ENCODE measurements at regions not wholly inside any gene's neighbourhood (a gene's known extent, or its start where the extent isn't known, plus 50 kb on each side); places are given as distances from the start of the nearest gene placed in this dataset.

DNA sequence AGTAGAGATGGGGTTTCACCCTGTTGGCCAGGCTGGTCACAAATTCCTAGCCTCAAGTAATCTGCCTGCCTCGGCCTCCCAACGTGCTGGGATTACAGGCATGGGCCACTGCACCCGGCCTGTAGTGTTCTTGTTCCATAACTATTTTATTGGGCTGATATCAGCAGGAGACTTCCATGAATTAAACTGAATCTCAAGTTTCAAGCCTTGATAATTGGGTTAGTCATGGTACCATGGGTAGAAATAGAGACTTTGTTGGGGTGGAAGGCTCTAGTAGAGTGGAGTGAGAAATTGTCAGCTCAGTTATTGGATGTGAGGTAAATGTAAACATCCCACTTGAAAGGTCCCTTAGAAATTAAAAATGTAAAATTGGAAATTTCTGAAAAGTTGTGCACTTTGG lies 419.1 kb downstream of the ADGRL2 start:
- DNase-seq = no peak

DNA sequence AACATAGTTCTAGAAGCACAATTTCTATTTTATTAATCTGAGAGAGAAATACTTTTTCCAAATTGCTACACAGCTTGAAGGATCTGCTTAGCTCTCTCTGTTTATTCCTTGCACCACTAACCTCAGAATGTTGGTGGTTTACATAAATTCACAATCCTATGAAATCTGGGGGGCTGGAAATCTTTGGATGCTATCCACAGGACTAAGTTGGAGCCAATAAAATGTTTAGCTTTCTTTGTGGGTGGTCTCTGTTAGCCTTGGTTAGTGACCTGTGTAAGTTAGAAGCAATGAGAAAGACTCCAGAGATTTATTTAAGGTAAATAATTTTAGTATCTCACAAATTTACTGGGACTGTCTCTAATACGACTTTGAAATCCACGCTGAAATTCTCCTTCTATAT lies 418.1 kb downstream of the ADGRL2 start:
- no peak for DNase-seq

DNA sequence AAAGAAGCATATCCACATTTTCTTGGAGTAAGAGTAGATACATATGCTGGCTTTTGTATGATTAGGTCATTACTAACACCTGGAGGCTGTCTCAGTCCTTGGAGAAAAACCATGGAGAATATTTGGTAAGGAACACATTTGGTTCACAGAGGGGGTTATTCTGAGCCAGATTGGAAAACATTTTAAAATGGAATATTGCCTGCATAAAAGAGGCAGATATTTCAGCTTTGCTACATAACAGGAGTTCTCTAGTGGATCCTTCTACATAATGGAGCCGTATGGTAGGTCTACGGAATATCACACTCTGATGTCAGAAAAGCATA lies 415.1 kb downstream of the ADGRL2 start:
- DNase-seq = no peak

DNA sequence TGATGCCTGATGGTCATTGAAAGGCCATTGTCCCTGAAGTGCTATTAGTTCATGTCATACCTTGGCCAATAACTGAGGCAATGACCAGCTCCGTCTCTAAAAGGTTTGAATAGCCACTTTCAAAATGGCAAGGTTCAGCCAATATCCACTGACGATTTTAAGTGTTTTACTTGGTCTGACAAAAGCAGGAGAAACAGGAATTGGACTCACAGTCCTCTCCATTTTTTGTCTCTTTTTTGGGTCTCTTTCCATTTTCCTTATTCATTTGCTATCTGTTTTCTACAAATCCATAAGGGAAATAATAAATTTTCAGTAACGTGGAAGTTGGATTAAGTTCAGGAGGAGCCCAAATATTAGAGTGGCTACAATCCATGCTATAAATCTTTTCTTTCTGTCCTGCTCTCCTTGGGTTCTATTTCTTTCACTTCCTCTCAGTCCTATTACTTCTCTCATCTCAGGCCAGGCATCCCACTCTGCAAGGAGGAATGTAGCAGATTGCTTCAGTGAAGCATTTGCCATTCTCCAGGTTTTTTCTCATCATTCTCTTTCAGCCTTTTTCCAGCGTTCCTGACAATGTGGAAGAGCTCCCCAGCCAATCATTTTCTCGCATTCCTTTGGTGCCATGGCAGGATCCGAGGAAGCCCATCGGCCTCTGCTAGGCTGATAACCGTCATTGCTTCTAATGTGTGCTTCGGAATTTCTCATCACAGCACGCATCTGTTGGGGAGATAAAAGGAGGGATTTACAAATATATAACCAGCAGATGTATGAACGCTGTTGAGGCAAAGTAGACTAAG lies 414.5 kb downstream of the ADGRL2 start:
- DNase-seq = no peak

DNA sequence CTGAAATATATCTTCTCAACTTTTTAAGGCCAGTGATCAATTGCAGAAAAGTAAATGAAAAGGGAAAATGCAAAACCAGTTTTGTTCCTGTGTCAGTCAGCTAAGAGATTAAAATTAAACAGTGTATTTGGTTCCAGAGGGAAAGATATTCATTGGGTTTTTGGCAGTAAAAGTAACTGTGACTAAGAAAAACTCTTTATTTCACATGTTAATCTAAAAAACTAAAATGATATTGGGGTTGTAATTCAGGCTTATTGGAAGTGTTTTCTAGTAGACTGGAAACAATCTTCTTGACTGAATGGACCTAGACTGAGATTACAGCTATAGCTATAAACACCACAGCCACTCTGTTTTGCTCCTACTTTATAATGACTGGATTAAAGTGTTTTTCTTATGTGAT lies 413.9 kb downstream of the ADGRL2 start:
- no peak for DNase-seq

DNA sequence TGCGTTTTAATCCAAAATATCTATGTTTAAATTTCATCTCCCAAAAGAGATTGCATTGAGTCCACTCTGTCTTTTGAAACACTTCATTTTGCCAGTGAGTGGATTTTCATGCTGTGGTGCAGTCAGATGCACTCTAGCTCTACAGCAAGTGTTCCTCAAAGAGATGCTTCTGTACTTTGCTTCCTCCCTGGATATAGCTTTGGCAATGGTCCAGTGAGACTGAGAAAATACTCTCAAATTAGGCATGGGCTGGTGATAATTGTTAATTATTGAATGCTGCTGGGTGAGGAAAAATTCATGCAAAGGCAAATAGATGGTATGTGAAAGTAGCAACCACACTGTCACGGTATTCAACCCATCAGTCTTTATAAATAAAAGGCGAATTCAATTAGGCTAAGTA lies 396.9 kb downstream of the ADGRL2 start:
- peak; percentile 28 for DNase-seq

DNA sequence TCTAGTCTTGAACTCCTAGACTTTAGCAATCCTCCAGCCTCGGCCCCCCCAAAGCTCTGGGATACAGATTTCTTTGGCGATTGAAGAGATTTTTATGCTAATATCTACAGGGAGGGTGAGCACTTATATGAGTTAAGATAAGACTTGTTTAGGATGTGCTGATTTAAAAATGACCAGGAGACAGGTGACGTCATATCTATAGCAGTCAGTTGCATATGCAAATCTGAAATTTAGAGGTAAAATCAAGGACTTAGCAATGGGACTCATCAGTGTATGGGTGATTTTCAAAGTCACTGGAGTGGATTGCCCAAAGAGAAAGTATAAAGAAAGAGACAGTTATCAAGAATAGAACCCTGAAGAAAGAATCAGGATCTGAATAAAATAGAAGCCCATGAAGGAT lies 394.5 kb downstream of the ADGRL2 start:
- DNase-seq = no peak

DNA sequence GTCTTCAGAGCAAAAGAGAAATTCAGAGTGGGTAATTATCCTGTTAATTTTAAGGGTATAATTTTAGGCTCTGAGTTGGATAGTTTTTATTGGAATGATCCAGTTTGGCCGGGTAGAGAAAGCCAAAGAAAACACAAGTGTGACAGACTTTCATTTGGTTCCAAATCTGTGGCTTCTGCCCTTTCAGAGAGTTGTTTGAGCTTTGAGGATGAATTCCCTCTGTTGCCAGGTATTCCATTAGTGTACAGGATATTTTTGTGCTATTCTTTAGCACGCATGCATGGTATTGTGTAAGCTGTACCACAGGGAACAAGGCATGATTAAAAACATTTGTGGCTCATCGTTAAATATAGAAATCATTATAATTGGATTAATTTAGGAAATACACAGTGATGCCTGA lies 384.4 kb downstream of the ADGRL2 start:
- DNase-seq = no peak

DNA sequence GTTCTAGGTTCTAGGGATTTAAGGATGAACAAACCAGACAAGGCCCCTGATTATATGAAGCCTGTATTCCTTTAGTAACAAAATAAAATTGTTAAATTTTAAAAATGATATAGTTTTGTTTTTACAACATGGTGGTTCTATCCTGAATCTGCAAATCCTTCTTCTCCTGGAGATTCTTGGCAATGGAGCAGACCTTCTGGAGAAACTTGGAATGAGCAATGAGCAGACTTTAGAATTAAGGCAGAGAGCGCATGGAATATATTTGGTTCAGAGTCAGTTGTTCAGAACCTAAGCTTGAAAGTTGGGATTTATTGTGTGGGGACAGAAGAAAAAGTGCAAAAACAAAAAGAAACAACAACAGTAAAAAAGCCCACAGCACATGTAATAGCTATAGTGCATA lies 381.1 kb downstream of the ADGRL2 start:
- DNase-seq = no peak

DNA sequence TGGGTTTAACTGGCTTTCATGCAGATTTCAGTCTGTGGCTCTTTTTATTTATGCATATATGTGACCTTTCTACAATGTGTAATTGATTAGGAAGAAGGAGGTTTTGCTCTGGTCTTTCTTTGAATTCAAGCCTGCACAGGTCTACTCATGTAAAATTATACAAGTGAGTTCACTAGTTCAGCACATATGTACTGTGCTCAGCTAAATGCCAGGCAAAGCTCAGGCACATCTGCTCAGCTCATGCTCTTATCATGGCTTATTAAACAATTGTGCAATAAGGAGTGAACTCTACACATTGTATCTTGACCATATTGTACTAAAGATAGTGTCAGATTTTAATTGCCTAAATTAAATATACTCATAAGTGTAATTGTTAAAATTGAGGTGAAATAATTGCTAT lies 378.4 kb downstream of the ADGRL2 start:
- DNase-seq = no peak

DNA sequence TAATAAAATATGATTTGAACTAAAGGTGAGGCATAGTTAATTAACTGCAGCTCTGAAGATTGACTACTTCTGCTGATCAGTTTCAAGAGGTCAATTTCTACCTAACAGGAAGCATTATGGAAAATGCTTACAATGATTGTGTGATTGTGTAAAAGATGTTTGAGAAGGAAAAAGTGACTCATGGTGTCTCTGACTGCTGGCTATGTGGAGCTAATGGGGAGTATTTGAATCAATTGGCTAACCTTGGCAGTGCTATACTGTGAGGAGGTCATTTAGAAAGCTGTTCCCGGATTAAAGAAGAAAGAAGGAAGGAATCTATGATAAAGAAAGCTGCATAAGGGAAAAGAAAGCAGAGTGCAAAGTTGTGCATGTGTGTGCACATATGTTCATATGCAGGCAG lies 376.5 kb downstream of the ADGRL2 start:
- DNase-seq = no peak

DNA sequence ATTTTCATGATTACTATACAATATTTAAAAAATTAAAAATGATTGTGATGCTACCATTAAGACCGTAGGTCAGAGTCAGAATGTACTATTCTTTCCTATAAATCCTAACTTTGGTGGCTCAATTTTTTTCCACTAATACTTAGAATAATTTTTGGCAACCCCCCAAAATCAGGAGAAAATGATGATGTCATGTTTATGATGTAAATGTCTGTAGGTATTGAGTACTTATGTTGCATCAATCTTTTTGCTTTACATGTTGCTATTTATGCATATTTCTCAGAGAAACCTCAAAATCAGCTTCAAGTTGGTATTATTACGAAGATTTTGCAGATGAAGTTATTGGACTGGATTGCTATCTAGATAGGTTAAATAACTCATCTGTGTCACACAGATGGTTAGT lies 371.2 kb downstream of the ADGRL2 start:
- DNase-seq = no peak

DNA sequence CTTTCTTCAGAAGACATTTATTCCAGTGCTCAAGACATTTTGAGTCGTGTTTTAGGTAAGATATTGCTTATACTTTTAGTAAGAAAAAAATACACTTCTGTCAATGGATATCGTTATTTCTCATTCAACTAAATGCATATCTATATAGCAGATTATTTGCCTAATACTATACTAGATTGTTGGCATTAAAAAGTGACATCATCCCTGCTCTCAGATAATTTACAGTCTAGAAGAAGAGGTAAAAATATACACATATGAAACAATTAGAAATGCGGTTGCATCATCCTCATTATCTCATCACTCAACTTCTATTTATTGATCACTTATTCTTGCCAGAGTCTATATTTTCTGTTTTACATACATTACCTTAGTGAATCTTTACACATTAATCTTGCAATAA lies 367.7 kb downstream of the ADGRL2 start:
- no peak for DNase-seq

DNA sequence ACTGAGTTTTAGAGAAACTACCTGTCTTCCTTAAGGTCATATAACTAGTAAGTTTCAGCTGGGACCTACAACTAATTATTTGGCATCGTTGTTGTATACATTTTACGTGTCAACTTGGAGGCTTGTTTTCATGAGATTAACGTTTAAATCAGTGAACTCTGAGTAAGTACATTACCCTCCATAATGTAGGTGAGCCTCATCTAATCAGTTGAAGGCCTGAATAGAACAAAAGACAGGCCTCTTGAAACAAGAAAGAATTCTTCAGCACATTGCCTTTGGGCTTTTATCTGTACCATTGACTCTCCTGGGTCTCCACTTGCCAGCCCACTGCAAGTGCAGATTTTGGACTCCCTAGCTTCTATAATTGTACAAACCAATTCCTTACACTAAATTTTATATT lies 364.6 kb downstream of the ADGRL2 start:
- no peak for DNase-seq

DNA sequence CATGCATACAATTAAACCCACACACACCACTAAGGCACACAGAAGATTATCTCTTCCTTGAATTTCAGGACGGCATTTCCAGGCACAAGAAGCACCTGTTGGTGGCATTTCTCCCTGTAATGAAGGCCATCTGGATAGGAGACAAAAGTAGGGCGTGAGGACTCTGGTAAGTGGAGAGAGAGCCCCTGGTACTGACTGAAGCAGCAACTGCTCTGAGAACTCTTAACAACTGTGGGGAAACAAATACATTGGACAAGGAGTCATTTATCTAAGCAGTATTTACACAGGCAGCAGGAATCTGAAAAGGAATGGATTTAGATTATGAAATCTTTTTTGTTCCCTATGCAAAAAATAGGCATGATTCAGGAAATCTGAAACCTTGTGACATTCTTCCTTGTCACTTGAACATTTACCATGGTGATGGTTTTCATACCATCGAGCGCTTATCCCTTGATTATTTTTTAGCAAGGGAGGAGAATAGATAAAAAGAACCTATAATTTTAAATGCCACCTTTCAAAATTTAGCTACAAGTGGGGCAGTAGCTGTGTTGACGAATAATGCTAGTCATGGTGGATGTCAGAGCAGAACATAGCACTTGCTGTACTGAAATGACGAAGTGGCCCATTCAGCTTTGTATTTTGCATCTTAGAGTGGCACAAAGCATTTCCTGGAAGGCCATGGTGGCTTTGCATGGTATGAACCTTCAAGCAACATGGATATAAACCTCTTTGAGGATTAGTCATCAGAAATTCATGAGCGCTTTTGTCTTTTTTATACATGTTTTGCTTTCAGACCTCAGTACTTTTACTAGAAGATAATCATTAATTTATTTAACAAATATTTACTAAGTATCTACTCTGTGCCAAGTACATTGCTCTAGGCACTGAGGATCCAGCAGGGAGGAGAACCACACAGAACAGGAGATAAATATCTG lies 362.0 kb downstream of the ADGRL2 start:
- peak; percentile 17 for DNase-seq

DNA sequence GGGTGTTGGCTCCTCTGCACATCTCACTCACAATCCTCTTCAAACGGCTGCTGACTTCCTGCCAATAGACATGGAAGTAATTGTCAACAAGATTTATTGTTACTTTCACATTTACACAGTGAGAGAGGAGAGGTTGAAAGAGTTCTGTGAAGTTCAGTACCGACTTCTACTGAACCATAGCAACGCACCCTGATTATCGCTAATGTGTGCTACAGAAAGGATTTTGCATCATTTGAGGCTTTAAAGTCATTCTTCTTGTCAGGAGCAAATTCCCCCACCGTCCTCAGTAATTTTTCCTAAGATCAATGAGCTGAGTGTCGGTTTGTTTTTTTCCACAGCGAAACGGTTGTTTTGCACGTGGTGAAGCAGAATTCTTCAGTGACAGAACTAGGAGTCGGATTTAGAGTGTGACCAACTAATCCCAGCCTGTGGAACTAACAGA lies 361.0 kb downstream of the ADGRL2 start:
- peak; percentile 94 for DNase-seq

DNA sequence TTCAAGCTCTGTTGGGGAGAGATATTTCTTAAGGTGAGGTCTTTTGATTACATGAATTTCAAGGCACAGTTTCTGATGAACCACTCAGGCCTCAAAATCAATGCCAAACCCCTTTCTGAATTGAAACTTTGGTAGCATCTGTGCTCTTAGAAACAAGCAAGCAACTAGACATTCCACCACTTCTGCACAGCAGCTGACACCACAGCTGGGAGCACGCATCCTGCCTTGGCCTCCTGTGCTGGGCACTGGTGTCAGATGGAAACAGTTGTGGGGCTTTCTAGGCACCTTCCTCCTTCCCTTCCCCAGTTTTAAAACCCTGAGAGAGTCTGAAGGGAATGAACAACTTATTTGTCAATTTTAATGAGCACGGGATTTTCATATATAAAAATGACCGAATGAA lies 360.2 kb downstream of the ADGRL2 start:
- no peak for DNase-seq

DNA sequence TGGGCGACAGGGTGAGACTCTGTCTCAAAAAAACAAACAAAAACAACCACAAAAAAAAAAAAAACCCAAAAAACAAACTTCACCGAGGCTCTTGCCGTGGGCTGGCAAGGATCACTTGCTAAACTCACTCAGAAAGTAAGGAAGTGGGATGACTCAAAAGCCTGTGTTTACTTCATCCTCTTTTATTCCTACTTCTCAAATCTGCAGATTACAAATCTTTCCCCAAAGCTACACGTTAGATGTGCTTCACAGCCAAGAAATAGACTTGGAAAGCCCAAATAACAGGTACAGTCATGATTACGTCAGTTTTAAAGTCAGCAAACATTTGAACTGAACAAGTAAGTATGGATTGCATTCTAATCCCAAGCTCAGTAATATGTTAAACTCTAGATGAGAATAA lies 359.3 kb downstream of the ADGRL2 start:
- DNase-seq = no peak

DNA sequence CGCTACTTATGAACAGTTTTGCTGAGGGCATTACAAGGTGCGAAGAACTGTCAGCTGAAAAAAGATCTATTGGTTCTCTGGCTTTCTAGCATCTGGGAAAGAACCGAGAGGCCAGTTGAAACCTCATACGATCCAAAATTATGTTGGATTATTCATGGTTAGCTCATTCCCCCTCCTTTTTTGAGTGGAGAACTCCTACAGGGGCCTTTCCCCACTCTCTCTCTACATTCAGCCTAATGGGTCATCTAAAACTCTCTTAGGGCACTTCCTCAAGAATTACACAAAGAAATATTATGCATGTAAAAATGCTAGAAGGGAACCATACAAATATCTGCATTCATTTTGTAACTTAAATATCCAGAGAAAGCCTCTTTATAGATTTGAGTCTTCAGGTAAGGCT lies 358.2 kb downstream of the ADGRL2 start:
- no peak for DNase-seq

DNA sequence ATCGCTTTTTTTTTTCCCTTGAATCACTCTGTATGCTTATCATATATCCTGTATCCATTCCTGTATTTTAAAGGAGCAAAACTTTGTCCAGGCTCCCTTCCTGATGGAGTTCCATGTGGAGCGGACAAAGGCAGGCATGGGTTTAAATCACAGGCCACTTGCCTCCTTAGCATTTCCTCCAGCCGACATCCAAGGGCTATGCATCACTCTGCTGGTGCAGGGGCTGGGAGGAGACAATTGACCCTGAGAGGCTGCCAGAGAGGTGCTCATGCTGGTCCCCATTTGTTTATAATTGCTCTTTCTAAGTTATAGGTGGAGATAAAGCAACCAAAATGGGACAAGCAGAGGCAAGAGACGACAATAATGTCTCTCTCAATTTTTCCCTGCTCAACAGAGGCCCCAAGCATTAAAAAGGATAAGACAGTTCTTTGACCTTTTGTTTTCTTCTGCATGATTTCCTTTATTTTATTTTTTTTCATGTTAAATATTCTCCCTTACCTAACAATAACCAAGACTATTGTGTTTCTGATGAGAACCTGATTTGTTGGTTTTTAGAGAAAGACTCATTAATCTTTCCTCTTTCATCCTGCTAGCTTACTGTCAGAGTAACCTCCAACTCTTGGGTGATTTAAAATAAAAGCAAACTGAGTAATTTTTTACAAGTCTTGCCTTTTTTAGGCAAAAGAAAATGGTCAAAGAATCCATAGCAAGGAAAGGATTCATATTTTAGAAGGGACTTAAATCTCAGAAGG lies 353.7 kb downstream of the ADGRL2 start:
- no peak for DNase-seq

DNA sequence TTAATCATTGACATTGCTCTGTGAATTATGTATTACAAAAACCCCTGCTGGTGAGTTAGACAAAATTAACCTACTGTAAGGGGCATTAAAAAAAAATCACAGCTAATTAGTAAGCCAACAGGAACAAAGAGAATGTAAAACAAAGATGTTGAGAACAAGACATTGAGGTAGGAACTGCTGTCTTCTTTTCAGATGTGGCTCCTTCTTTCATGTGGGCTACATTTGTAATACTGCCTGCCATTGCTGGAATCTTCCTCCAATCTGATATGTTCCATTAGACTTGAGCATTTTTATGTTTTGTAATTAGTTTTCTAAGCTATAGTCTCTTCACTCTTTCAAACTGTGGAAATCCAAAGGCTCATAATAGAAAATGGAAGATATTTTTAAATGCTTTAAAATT lies 353.0 kb downstream of the ADGRL2 start:
- no peak for DNase-seq

DNA sequence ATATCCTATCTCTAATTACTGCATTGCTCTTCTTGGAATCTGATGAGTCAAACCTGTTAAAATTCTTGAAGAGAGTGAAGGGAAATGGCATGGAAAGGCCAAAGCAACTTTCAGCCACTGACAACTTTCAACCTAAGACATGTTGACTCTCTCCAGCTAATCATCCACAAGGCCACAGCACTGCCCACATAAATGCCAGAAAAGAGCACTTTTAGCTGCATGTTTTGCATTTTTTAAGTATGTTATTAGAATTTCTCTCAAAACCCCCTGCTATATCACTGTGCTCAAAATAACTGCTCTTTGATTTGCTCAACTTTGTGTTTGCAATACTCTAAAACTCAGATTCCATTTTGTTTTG lies 352.5 kb downstream of the ADGRL2 start:
- no peak for DNase-seq

DNA sequence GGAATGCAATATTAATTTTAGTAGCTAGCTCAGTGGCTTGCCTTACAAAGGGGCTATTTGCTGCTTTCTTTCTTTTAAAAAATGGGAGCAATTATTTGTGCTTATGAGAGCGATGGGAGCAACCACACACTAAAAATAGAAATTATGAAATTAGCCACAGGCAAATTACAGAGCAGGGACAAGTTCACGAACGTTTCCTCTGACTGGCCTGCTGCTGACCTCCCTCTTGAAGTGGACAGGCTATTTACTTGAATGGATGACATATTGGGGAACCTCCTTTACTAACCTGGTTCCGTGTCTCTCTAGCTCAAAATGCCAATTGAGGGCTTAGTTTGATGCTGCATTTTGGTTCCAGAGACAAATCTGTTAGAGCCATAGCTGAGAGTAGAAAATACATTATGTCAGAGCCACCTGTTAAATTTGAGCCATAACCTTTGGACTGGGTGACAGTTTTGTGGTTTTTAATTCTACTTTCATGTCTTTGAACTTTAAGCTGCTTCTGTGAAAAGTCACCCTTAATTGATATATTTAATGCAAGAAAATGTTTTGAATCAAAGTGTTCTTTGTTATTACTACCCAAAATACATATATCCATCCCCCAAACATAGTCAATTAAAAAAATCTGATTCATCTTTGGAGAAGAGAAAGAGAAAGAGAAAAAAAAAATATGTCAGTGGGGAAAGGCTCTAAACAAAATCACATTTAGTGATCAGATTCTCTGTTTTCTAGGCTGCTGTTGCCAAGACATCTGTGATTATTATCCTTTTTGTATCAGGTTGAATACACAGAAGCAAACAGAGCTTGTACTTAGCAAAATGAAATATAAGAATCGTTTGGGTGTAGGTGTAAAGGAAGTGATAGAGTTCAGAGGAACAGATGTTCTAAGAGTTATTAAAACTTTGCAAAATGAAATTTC lies 351.9 kb downstream of the ADGRL2 start:
- DNase-seq = peak; percentile 35

All from NCI-H1105 treated with DMSO at 0.1 percent for 48 hours (cell line).